Esophagus squamous epithelium (tissue), 4 donors: ENCODE measurements at regions not wholly inside any gene's neighbourhood (a gene's known extent, or its start where the extent isn't known, plus 50 kb on each side); places are given as distances from the start of the nearest gene placed in this dataset.
"Not testable (repeated sequence)": the region's sequence is repeated elsewhere in the genome, so short reads cannot be mapped to it uniquely, and the experiment has no call there.

ENCODE experiments used
- CTCF ChIP-seq, 6 experiments: fragments of 450-650 bp in 4 of 6; fragments of 200-600 bp in 2 of 6; sonication (generic) in 2 of 6; IDR thresholded peaks; one replicate each; pipeline ENCODE4 v1.5.1; 2016 to 2019; ENCODE audit warnings: antibody characterized with exemption in 6 of 6, mild to moderate bottlenecking in 4 of 6, moderate library complexity in 4 of 6
- POLR2A ChIP-seq, 4 donors: fragments of 450-650 bp; IDR thresholded peaks; one replicate each; pipeline ENCODE4 v1.6.1; 2017; ENCODE audit warnings: antibody characterized with exemption in 4 of 4, mild to moderate bottlenecking in 4 of 4, moderate library complexity in 3 of 4

GRCh38 chr1:146355373-146355772 is 126.6 kb upstream of the NOTCH2NLA start:
- TF ChIP-seq POLR2A, CTCF (IDR thresholded peaks at IDR 0.05): not testable (repeated sequence)
